GM13976 (cell line): ENCODE measurements at regions not wholly inside any gene's neighbourhood (a gene's known extent, or its start where the extent isn't known, plus 50 kb on each side); places are given as distances from the start of the nearest gene placed in this dataset.

Experiments
- DNase-seq: peaks from one replicate; pipeline ENCODE4 v3.0.0; 2012; ENCODE audit warnings: low spot score
- CTCF ChIP-seq: IDR thresholded peaks from 2 replicates; pipeline ENCODE4 v1.5.1; 2012; ENCODE audit warnings: borderline replicate concordance, mild to moderate bottlenecking; ENCODE audit not compliant: insufficient read depth; ENCODE audit errors: extremely low read depth, missing control alignments, control extremely low read depth
- in situ Hi-C: fragments of 300-500 bp; cut with MboI; formaldehyde crosslinking; loops from one replicate; pipeline ENCODE4 v1.12.0; 2022; ENCODE audit warnings: low sequenced_read_pairs, mixed read lengths, inconsistent platforms; ENCODE audit not compliant: unreplicated experiment

- in situ Hi-C loops, result no loop called here
- DNase-seq, result no peak
- TF ChIP-seq CTCF, result no peak
Observed at GRCh38 chr10:31095677-31096560, 64.3 kb upstream of the ZNF438 start.

DNA sequence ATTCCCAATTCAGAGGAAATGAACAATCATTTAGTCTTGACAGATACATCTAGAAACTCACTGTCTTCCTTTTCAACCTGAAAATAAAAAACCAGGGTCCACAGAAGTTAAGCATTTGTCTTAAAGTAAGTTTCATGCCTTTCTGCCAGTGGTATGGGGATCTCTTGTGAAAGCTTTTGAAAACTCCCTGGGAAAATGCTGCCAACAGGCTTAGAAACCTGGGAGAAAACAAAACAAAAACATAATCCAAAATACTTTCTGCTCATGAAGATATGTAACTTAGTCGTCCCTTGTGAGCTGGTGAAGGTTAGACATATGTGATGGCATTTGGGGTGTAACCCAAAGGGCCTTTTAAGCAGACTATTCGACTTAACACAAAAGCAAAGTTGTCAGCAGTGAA lies 66.4 kb upstream of the ZNF438 start:
- in situ Hi-C loops, result no loop called here
- TF ChIP-seq CTCF, result no peak
- no peak for DNase-seq

- in situ Hi-C loops, result no loop called here
- TF ChIP-seq CTCF, result no peak
- DNase-seq, result no peak
Observed at GRCh38 chr10:31099094-31099493, 67.4 kb upstream of the ZNF438 start.

- TF ChIP-seq CTCF, result no peak
- DNase-seq, result no peak
- in situ Hi-C loops, result no loop called here
Observed at GRCh38 chr10:31099664-31100063, 68.0 kb upstream of the ZNF438 start.

DNA sequence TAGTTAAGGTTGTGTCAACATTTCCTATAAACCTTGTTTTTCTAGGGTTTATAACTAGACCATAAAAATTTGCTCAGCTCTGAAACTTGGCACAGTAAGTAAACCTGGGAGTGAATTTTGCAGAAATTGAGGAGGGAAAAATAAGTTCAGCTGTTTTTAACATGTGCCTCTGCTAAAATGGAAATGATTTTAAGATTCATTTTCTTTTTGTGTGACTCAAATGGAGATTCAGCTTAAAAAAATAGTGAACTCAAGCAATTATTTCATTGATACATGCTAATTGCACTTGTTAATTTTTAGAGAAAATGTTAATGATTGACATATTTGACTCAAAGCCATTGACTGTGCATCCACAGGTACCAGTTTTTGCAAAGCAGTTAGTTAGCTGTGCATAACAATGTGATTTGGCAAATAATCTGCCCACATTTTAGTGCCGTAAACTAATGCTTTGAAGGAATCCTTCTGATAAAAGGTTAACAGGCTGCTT lies 68.5 kb upstream of the ZNF438 start:
- no peak for DNase-seq
- no peak for TF ChIP-seq CTCF
- in situ Hi-C loops, result no loop called here

GRCh38 chr10:31100662-31101061 lies 69.0 kb upstream of the ZNF438 start:
- no peak for DNase-seq
- in situ Hi-C loops, result no loop called here
- TF ChIP-seq CTCF, result no peak
